Loucy (cell line): ENCODE measurements at regions not wholly inside any gene's neighbourhood (a gene's known extent, or its start where the extent isn't known, plus 50 kb on each side); places are given as distances from the start of the nearest gene placed in this dataset.

Experiments
- H2AFZ ChIP-seq: fragments of 200-600 bp; sonication (generic); 2 replicates; pipeline ENCODE4 v1.6.0; 2016; ENCODE audit warnings: antibody characterized with exemption, mild to moderate bottlenecking, low read length, moderate library complexity
- H3F3A ChIP-seq: fragments of 200-600 bp; 2 replicates; pipeline ENCODE4 v1.6.0; 2016; ENCODE audit warnings: antibody characterized with exemption, low read depth, mild to moderate bottlenecking
- H3K27me3 ChIP-seq: fragments of 200-600 bp; sonication (generic); 2 replicates; pipeline ENCODE4 v1.6.1; 2014; ENCODE audit warnings: low read length, mild to moderate bottlenecking; ENCODE audit not compliant: insufficient read depth, poor library complexity, severe bottlenecking
- H3K36me3 ChIP-seq: fragments of 200-600 bp; sonication (generic); 2 replicates; pipeline ENCODE4 v1.6.1; 2016; ENCODE audit warnings: low read length; ENCODE audit not compliant: insufficient read depth
- H3K4me1 ChIP-seq: fragments of 200-600 bp; sonication (generic); 2 replicates; pipeline ENCODE4 v1.5.1; 2014; ENCODE audit warnings: low read length, mild to moderate bottlenecking; ENCODE audit not compliant: insufficient read depth, poor library complexity, severe bottlenecking
- H3K4me2 ChIP-seq: fragments of 200-600 bp; sonication (generic); 2 replicates; pipeline ENCODE4 v1.6.0; 2014; ENCODE audit warnings: antibody characterized with exemption, low read length, low read depth, mild to moderate bottlenecking; ENCODE audit not compliant: poor library complexity, severe bottlenecking
- H3K4me3 ChIP-seq: fragments of 200-600 bp; sonication (generic); 2 replicates; pipeline ENCODE4 v1.5.1; 2014; ENCODE audit warnings: low read length, mild to moderate bottlenecking, mixed read lengths; ENCODE audit not compliant: poor library complexity, severe bottlenecking
- H3K79me2 ChIP-seq: fragments of 200-600 bp; sonication (generic); 2 replicates; pipeline ENCODE4 v1.6.1; 2014; ENCODE audit warnings: low read length; ENCODE audit not compliant: insufficient read depth
- H3K9ac ChIP-seq: fragments of 200-600 bp; sonication (generic); 2 replicates; pipeline ENCODE4 v1.6.0; 2014; ENCODE audit warnings: mild to moderate bottlenecking, low read depth, low read length, moderate library complexity; ENCODE audit not compliant: poor library complexity, severe bottlenecking
- H3K9me2 ChIP-seq: fragments of 200-600 bp; sonication (generic); replicated peaks from 2 replicates; pipeline ENCODE4 v1.6.1; 2016; ENCODE audit warnings: low read depth, low read length, mixed read lengths
- H3K9me3 ChIP-seq: fragments of 200-600 bp; sonication (generic); 2 replicates; pipeline ENCODE4 v1.6.1; 2014; ENCODE audit warnings: mild to moderate bottlenecking, antibody characterized with exemption, low read length, low read depth; ENCODE audit not compliant: insufficient read depth
- H4K20me1 ChIP-seq: fragments of 200-600 bp; sonication (generic); 2 replicates; pipeline ENCODE4 v1.6.0; 2014; ENCODE audit warnings: antibody characterized with exemption, low read length, mild to moderate bottlenecking; ENCODE audit not compliant: insufficient read depth, poor library complexity, severe bottlenecking
- CTCF ChIP-seq: fragments of 200-600 bp; sonication (generic); conservative IDR thresholded peaks from 2 replicates; pipeline ENCODE4 v1.5.1; 2014; ENCODE audit warnings: mild to moderate bottlenecking, antibody characterized with exemption, low read length
- EZH2phosphoT487 ChIP-seq: fragments of 200-600 bp; IDR thresholded peaks from 2 replicates; pipeline ENCODE4 v1.6.1; 2018; ENCODE audit warnings: antibody characterized with exemption, mild to moderate bottlenecking, moderate library complexity, borderline replicate concordance

- Histone ChIP-seq H3K9me2 (no peaks in the 10 kb centered on the region), H3K27me3 (no peaks in the 10 kb centered on the region), H3K79me2 (no peaks in the 10 kb centered on the region), H3F3A (no peaks in the 10 kb centered on the region), H3K36me3 (no peaks in the 10 kb centered on the region), H2AFZ (no peak overlapping the region), H3K9ac (no peak overlapping the region), H3K4me2 (no peak overlapping the region), H3K9me3 (no peaks in the 10 kb centered on the region), H3K4me1 (no peaks in the 10 kb centered on the region), H3K4me3 (no peak overlapping the region), H4K20me1 (no peaks in the 10 kb centered on the region)
- no peak for TF ChIP-seq CTCF
- no peak for TF ChIP-seq EZH2phosphoT487
Observed at GRCh38 chr4:43275779-43276178, 383.3 kb downstream of the GRXCR1 start.

- H3K4me2 ChIP-seq, result no peak overlapping the region
Observed at GRCh38 chr4:43276321-43276720, 383.8 kb downstream of the GRXCR1 start.

GRCh38 chr4:43277003-43277402 lies 384.5 kb downstream of the GRXCR1 start:
- H3K9me2 ChIP-seq, result no peaks in the 10 kb centered on the region
- H3K9me3 ChIP-seq, result no peaks in the 10 kb centered on the region
- no peak overlapping the region for H3K4me2 ChIP-seq
- H2AFZ ChIP-seq, result no peak overlapping the region
- no peaks in the 10 kb centered on the region for H3K36me3 ChIP-seq
- no peaks in the 10 kb centered on the region for H4K20me1 ChIP-seq
- TF ChIP-seq CTCF, result no peak
- no peak for TF ChIP-seq EZH2phosphoT487
- H3K9ac ChIP-seq, result no peak overlapping the region
- no peaks in the 10 kb centered on the region for H3F3A ChIP-seq
- H3K4me1 ChIP-seq, result no peaks in the 10 kb centered on the region
- no peaks in the 10 kb centered on the region for H3K27me3 ChIP-seq
- no peaks in the 10 kb centered on the region for H3K79me2 ChIP-seq
- no peak overlapping the region for H3K4me3 ChIP-seq

More at GRCh38 chr4:43276321-43276720, 383.8 kb downstream of the GRXCR1 start:
- Histone ChIP-seq H3K4me3 (no peak overlapping the region), H3K4me1 (no peaks in the 10 kb centered on the region), H3F3A (no peaks in the 10 kb centered on the region), H3K36me3 (no peaks in the 10 kb centered on the region), H3K27me3 (no peaks in the 10 kb centered on the region), H3K9me3 (no peaks in the 10 kb centered on the region), H2AFZ (no peak overlapping the region), H3K9me2 (no peaks in the 10 kb centered on the region), H3K79me2 (no peaks in the 10 kb centered on the region), H4K20me1 (no peaks in the 10 kb centered on the region), H3K9ac (no peak overlapping the region)
- TF ChIP-seq CTCF (no peak), EZH2phosphoT487 (no peak)
